ENCODE measurements at regions not wholly inside any gene's neighbourhood (a gene's known extent, or its start where the extent isn't known, plus 50 kb on each side); places are given as distances from the start of the nearest gene placed in this dataset.

- ChIA-PET CTCF (no interaction called here), POLR2A (no interaction called here)
- TF ChIP-seq CTCF (IDR thresholded peaks at IDR 0.05), result no peak
- Histone ChIP-seq H3K4me1 (ENCODE audit: insufficient read depth, low read length) (no peaks in the 10 kb centered on the region), H3K27me3 (ENCODE audit: control insufficient read depth in 1 of 2, insufficient read depth in 2 of 2, low read length in 2 of 2) (no peaks in the 10 kb centered on the region), H3K36me3 (ENCODE audit: insufficient read depth, low read length) (no peaks in the 10 kb centered on the region), H3K27ac (ENCODE audit: low read depth in 1 of 2, low read length in 2 of 2) (no peak overlapping the region), H3K4me3 (ENCODE audit: low read length) (no peak overlapping the region), H3K9me3 (ENCODE audit: control insufficient read depth in 1 of 2, insufficient read depth in 1 of 2, low read length in 2 of 2) (no peaks in the 10 kb centered on the region)
- intact Hi-C loops (cut with DNase I, micrococcal nuclease), result no loop called here
- Mint-ChIP-seq H3K27me3 (no peaks in the 10 kb centered on the region), H3K9me3 (no peaks in the 10 kb centered on the region), H3K27ac (no peak overlapping the region), H3K36me3 (ENCODE audit: low read depth) (no peaks in the 10 kb centered on the region), H3K4me1 (ENCODE audit: low read depth) (no peaks in the 10 kb centered on the region), H3K4me3 (no peak overlapping the region)
- DNase-seq (no peak), ATAC-seq (ENCODE audit: poor library complexity) (no peak)
These were observed 52.0 kb upstream of the GDNF start for GRCh38 chr5:37891832-37892231.

GRCh38 chr5:37889612-37890317, 49.9 kb upstream of the GDNF start:
- Histone ChIP-seq H3K4me3 (ENCODE audit: low read length) (no peak overlapping the region), H3K27me3 (ENCODE audit: control insufficient read depth in 1 of 2, insufficient read depth in 2 of 2, low read length in 2 of 2) (peaks cover 0 to 3% of the 10 kb centered on the region in 2 experiments), H3K9me3 (ENCODE audit: control insufficient read depth in 1 of 2, insufficient read depth in 1 of 2, low read length in 2 of 2) (no peaks in the 10 kb centered on the region), H3K36me3 (ENCODE audit: insufficient read depth, low read length) (no peaks in the 10 kb centered on the region), H3K27ac (ENCODE audit: low read depth in 1 of 2, low read length in 2 of 2) (no peak overlapping the region), H3K4me1 (ENCODE audit: insufficient read depth, low read length) (no peaks in the 10 kb centered on the region)
- H3K4me3 Mint-ChIP-seq, result no peak overlapping the region
- no peaks in the 10 kb centered on the region for H3K36me3 Mint-ChIP-seq (ENCODE audit: low read depth)
- ChIA-PET POLR2A (no interaction called here), CTCF (no interaction called here)
- no peak overlapping the region for H3K27ac Mint-ChIP-seq
- ATAC-seq (ENCODE audit: poor library complexity) (no peak), DNase-seq (no peak)
- TF ChIP-seq CTCF (IDR thresholded peaks at IDR 0.05), result no peak
- H3K4me1 Mint-ChIP-seq (ENCODE audit: low read depth), result no peaks in the 10 kb centered on the region
- H3K9me3 Mint-ChIP-seq, result no peaks in the 10 kb centered on the region
- intact Hi-C loops (cut with DNase I, micrococcal nuclease), result no loop called here
- no peaks in the 10 kb centered on the region for H3K27me3 Mint-ChIP-seq

Measured in CD4-positive, alpha-beta T cell (primary cell).